ENCODE measurements at regions not wholly inside any gene's neighbourhood (a gene's known extent, or its start where the extent isn't known, plus 50 kb on each side); places are given as distances from the start of the nearest gene placed in this dataset.

DNA sequence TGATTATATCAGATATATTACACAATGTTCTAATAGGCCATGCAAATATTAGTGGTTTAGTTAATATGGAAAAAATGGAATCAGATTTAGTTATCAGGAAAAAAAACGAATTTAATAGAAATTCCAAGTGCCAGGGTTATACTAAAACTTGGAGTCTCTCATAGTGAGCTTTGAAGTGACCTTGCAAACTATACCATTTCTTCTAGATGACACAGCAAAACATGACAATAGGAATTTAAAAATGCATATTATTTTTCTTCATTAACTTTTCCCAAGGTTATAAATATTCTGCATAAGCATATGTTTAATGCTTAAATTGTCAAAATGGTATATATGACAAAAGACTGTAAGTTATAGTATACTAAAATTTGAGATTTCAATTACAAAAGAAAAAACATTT is 250.1 kb upstream of the DCN start:
- DNase-seq (ENCODE audit: insufficient read length, low spot score) (no peak), FAIRE-seq (no peak)
- TF ChIP-seq, protein P1, sequence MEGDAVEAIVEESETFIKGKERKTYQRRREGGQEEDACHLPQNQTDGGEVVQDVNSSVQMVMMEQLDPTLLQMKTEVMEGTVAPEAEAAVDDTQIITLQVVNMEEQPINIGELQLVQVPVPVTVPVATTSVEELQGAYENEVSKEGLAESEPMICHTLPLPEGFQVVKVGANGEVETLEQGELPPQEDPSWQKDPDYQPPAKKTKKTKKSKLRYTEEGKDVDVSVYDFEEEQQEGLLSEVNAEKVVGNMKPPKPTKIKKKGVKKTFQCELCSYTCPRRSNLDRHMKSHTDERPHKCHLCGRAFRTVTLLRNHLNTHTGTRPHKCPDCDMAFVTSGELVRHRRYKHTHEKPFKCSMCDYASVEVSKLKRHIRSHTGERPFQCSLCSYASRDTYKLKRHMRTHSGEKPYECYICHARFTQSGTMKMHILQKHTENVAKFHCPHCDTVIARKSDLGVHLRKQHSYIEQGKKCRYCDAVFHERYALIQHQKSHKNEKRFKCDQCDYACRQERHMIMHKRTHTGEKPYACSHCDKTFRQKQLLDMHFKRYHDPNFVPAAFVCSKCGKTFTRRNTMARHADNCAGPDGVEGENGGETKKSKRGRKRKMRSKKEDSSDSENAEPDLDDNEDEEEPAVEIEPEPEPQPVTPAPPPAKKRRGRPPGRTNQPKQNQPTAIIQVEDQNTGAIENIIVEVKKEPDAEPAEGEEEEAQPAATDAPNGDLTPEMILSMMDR (IDR thresholded peaks at IDR 0.05; ENCODE audit: insufficient read depth, missing control alignments): no peak

GRCh38 chr12:91432089-91432488 is 249.5 kb upstream of the DCN start:
- DNase-seq (ENCODE audit: insufficient read length, low spot score) (no peak), FAIRE-seq (no peak)
- TF ChIP-seq, protein P1 (IDR thresholded peaks at IDR 0.05; ENCODE audit: insufficient read depth, missing control alignments): no peak

DNA sequence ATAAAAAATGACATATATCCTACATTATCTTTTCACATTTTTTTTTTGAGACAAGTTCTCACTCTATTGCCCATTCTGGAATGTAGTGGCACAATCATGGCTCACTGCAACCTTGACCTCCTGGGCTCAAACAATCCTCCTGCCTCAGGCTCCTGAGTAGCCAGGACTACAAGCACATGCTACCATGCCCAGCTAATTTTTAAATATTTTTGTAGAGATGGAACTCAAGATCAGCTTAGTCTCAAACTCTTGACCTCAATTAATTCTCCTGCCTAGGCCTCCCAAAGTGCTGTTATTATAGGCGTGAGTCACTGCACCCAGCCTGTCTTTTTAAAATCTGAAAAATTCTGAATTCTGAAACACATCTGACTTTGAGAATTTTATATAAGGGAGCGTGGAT is 241.9 kb upstream of the DCN start:
- DNase-seq (ENCODE audit: insufficient read length, low spot score) (no peak), FAIRE-seq (no peak)
- TF ChIP-seq, protein P1 (IDR thresholded peaks at IDR 0.05; ENCODE audit: insufficient read depth, missing control alignments): no peak

- DNase-seq (ENCODE audit: insufficient read length, low spot score): no peak
- TF ChIP-seq, protein P1 (IDR thresholded peaks at IDR 0.05; ENCODE audit: insufficient read depth, missing control alignments): no peak
- no peak for FAIRE-seq
Observed at GRCh38 chr12:91423693-91424050, 241.1 kb upstream of the DCN start.

- DNase-seq (ENCODE audit: insufficient read length, low spot score): no peak
- no peak for FAIRE-seq
- TF ChIP-seq, protein P1 (IDR thresholded peaks at IDR 0.05; ENCODE audit: insufficient read depth, missing control alignments): no peak
Observed at GRCh38 chr12:91422811-91423692, 240.4 kb upstream of the DCN start.

DNA sequence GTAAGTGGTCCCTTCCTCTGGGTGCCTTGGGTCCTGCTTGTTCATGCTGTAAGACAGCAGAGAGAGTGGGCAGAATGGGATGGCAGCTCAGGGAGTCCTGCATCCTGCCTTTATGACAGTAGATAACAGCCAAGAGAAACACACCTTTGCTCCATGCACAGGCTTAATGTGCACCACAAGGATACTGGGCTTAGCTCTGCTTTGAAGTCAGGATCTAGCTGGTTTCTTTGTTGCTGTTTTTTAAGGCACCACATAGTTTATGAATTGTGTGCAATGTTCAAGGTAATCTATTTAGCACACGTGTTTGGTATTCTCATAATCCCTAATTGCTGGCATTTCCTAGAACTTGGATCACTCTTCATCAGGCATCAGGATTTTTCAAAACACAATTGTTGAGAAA is 239.5 kb upstream of the DCN start:
- DNase-seq (ENCODE audit: insufficient read length, low spot score) (no peak), FAIRE-seq (no peak)
- TF ChIP-seq, protein P1 (IDR thresholded peaks at IDR 0.05; ENCODE audit: insufficient read depth, missing control alignments): no peak

DNA sequence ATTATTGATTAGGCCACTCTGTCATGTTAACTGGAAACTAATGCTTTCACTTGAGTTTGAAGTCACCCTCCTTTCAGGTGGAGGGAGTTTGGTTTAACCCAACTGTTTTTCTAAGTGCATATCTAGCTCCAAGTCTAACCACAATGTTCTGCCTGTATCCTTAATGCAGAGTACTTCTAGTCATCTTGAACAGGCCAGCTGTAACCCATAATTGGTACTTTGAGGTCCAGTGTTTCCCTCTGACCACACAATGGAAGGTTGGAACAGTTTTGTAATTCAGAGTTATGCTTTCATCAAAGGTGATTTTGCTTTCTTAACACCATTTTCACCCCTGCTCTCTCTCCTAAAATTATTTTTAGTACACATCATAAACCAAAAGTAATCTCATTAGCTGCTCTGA is 237.2 kb upstream of the DCN start:
- no peak for FAIRE-seq

More for the DNA sequence above, 237.2 kb upstream of the DCN start:
- TF ChIP-seq, protein P1 (IDR thresholded peaks at IDR 0.05; ENCODE audit: insufficient read depth, missing control alignments): no peak
- DNase-seq (ENCODE audit: insufficient read length, low spot score): no peak

All from D721Med (cell line).